Mesendoderm (in vitro differentiated cells): ENCODE measurements at regions not wholly inside any gene's neighbourhood (a gene's known extent, or its start where the extent isn't known, plus 50 kb on each side); places are given as distances from the start of the nearest gene placed in this dataset.
A peak's percentile ranks its signal among the peaks of the same experiment; 100 is the strongest.

ENCODE experiments used
- DNase-seq: peaks from one replicate; pipeline ENCODE4 v3.0.0; 2013
- H2AK5ac ChIP-seq: 2 replicates; pipeline ENCODE4 v1.6.1; 2013; ENCODE audit warnings: low read length, inconsistent platforms
- H2BK120ac ChIP-seq: 2 replicates; pipeline ENCODE4 v1.6.1; 2013; ENCODE audit warnings: low read depth, mild to moderate bottlenecking, low read length, moderate library complexity, mixed read lengths
- H2BK15ac ChIP-seq: replicated peaks from 2 replicates; pipeline ENCODE4 v1.6.1; 2013; ENCODE audit warnings: low read depth, mild to moderate bottlenecking, moderate library complexity
- H2BK5ac ChIP-seq: 2 replicates; pipeline ENCODE4 v1.6.1; 2013; ENCODE audit warnings: low read length, inconsistent platforms
- H3K18ac ChIP-seq: 2 replicates; pipeline ENCODE4 v1.6.1; 2013; ENCODE audit warnings: mild to moderate bottlenecking, low read length, mixed read lengths
- H3K23ac ChIP-seq: one replicate; pipeline ENCODE4 v1.6.1; 2013; ENCODE audit warnings: low read length
- H3K27ac ChIP-seq: 2 replicates; pipeline ENCODE4 v1.5.1; 2013; ENCODE audit warnings: low read depth, mild to moderate bottlenecking, inconsistent platforms, low read length, moderate library complexity
- H3K27me3 ChIP-seq: 2 replicates; pipeline ENCODE4 v1.6.1; 2013; ENCODE audit warnings: low read length, control low read depth, mild to moderate bottlenecking, inconsistent platforms; ENCODE audit not compliant: insufficient read depth, poor library complexity
- H3K36me3 ChIP-seq: 2 replicates; pipeline ENCODE4 v1.6.1; 2013; ENCODE audit warnings: low read length, inconsistent platforms; ENCODE audit not compliant: control insufficient read depth, insufficient read depth
- H3K4ac ChIP-seq: one replicate; pipeline ENCODE4 v1.6.1; 2013; ENCODE audit warnings: low read depth, mild to moderate bottlenecking, low read length, moderate library complexity
- H3K4me1 ChIP-seq: 2 replicates; pipeline ENCODE4 v1.6.1; 2013; ENCODE audit warnings: low read depth, low read length, inconsistent platforms; ENCODE audit not compliant: control insufficient read depth
- H3K4me2 ChIP-seq: 2 replicates; pipeline ENCODE4 v1.6.1; 2013; ENCODE audit warnings: low read length
- H3K4me3 ChIP-seq: 2 replicates; pipeline ENCODE4 v1.5.1; 2013; ENCODE audit warnings: mild to moderate bottlenecking, low read length
- H3K56ac ChIP-seq: one replicate; pipeline ENCODE4 v1.6.1; 2013; ENCODE audit warnings: low read length
- H3K79me1 ChIP-seq: 2 replicates; pipeline ENCODE4 v1.6.1; 2013; ENCODE audit warnings: low read length, inconsistent platforms
- H3K79me2 ChIP-seq: 2 replicates; pipeline ENCODE4 v1.6.1; 2013; ENCODE audit warnings: mild to moderate bottlenecking, low read length; ENCODE audit not compliant: control insufficient read depth, insufficient read depth
- H3K9ac ChIP-seq: 2 replicates; pipeline ENCODE4 v1.6.1; 2013; ENCODE audit warnings: low read length, inconsistent platforms
- H4K5ac ChIP-seq: one replicate; pipeline ENCODE4 v1.6.1; 2013; ENCODE audit warnings: low read length
- H4K8ac ChIP-seq: one replicate; pipeline ENCODE4 v1.6.1; 2013; ENCODE audit warnings: low read depth, mild to moderate bottlenecking, control low read depth, low read length, moderate library complexity
- whole genome bisulfite sequencing: extraction: QIAGEN DNeasy Blood & Tissue Kit; methylation state at CpG from one replicate; pipeline ENCODE4 v1.1.7; 2013; ENCODE audit warnings: low lambda C conversion rate, missing lambda C conversion rate; ENCODE audit not compliant: insufficient coverage; ENCODE audit errors: extremely low coverage; 5-methylcytosine and 5-hydroxymethylcytosine counted together

DNA sequence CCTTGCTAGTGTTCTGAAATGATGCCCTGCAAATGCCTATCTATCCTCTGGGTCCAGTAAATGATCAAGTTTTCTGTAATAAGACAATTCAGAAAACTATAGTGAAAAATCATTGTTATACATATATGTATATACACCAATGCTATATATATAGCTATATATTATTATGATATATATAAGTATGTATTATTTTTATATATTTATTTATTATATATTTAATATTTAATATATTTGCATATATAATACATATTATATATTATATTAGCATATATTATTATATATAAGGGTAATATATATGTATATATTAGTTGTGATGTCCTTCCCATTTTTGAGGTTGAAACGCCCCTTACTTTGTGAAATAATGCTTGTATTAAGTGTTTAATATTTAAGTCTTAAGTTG, 181.4 kb upstream of the CACNA2D1 start:
- Histone ChIP-seq H2BK120ac (no peak overlapping the region), H3K9ac (no peak overlapping the region), H3K4me3 (no peak overlapping the region), H4K8ac (no peak overlapping the region), H3K4me1 (no peaks in the 10 kb centered on the region), H3K23ac (no peak overlapping the region), H3K27me3 (no peaks in the 10 kb centered on the region), H3K4me2 (no peak overlapping the region), H3K79me1 (no peaks in the 10 kb centered on the region), H3K18ac (no peak overlapping the region), H2BK5ac (no peak overlapping the region), H3K4ac (no peak overlapping the region), H2BK15ac (no peak overlapping the region), H2AK5ac (no peak overlapping the region), H4K5ac (no peak overlapping the region), H3K27ac (no peak overlapping the region), H3K79me2 (no peaks in the 10 kb centered on the region), H3K36me3 (no peaks in the 10 kb centered on the region), H3K56ac (no peak overlapping the region)
- WGBS, result no CpG with 5 or more reads among the region's 1 CpG
- DNase-seq, result no peak

DNA sequence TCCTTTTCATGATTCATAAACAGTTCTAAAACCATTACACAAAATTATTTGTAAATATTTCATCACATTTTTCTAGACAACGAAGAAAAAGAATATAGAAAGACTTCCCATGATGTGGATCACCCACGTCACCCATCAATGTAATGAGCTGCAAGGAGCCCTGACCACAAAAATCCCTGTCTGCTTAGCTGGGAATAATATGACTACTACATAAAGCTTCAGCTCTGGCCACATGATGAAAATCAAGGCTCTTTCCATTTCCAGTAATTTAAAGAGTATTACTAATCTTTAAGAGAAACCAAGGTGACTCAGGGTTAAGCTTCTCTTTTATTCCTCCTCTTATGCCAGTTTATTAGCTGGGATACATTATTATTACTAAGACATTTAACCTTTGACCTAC, 180.8 kb upstream of the CACNA2D1 start:
- H3K9ac ChIP-seq, result no peak overlapping the region
- DNase-seq, result no peak
- H3K4me1 ChIP-seq, result no peaks in the 10 kb centered on the region
- H3K27ac ChIP-seq, result no peak overlapping the region
- H3K27me3 ChIP-seq, result no peaks in the 10 kb centered on the region
- H3K18ac ChIP-seq, result no peak overlapping the region
- H3K36me3 ChIP-seq, result no peaks in the 10 kb centered on the region
- no peak overlapping the region for H2BK120ac ChIP-seq
- no peak overlapping the region for H3K4ac ChIP-seq
- no CpG with 5 or more reads among the region's 2 CpGs for WGBS
- no peak overlapping the region for H2AK5ac ChIP-seq
- H2BK5ac ChIP-seq, result no peak overlapping the region
- no peak overlapping the region for H4K8ac ChIP-seq
- H3K4me3 ChIP-seq, result no peak overlapping the region
- H3K79me2 ChIP-seq, result no peaks in the 10 kb centered on the region
- no peak overlapping the region for H3K56ac ChIP-seq
- H3K4me2 ChIP-seq, result no peak overlapping the region
- no peak overlapping the region for H2BK15ac ChIP-seq
- H4K5ac ChIP-seq, result no peak overlapping the region
- no peak overlapping the region for H3K23ac ChIP-seq
- H3K79me1 ChIP-seq, result no peaks in the 10 kb centered on the region

DNA sequence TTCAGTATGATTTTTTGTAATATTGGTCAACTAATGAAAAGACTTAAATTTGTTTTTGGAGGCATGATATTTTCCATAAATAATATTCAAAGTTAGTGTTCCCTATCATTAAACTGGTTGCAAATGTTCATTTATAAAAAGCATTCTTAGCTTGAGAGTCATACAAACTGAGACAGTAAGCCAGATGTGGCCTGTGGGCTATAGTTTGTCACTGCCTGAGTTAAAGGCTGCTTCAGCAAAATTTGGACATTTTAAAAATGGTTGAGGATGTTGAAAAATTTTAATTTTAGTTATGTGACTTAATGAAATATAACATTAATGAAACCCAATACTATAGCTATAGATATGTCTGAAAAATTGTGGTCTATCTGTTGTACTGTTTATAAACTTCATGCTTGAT, 180.2 kb upstream of the CACNA2D1 start:
- Histone ChIP-seq H3K36me3 (no peaks in the 10 kb centered on the region), H3K79me1 (no peaks in the 10 kb centered on the region), H4K8ac (no peak overlapping the region), H3K27ac (no peak overlapping the region), H3K4ac (no peak overlapping the region), H2BK15ac (no peak overlapping the region), H2AK5ac (no peak overlapping the region), H4K5ac (no peak overlapping the region), H2BK5ac (no peak overlapping the region), H3K18ac (no peak overlapping the region), H3K4me3 (no peak overlapping the region), H3K79me2 (no peaks in the 10 kb centered on the region), H3K9ac (no peak overlapping the region), H3K4me1 (no peaks in the 10 kb centered on the region), H3K27me3 (no peaks in the 10 kb centered on the region), H3K4me2 (no peak overlapping the region), H3K23ac (no peak overlapping the region), H3K56ac (no peak overlapping the region), H2BK120ac (no peak overlapping the region)
- no peak for DNase-seq

DNA sequence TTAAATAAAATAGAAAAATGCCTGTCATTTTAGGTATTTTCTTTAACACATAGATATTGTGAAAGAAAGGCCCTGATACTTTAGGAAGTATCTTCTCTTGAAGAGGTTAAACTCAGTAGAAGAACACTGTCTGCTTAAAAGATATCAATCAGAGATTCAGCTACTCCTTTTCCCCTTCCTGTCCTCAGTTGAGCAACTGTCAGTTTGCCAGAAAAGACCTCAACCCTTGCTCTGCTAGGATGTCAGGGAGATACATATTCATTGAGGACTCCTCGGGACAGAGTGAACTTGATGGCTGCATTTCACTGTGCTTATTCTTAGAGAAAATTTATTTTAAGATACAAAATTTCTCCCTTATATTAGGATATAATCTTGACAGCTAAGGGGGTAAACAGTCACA, 173.6 kb upstream of the CACNA2D1 start:
- Histone ChIP-seq H3K56ac (no peak overlapping the region), H2BK15ac (no peak overlapping the region), H2BK120ac (no peak overlapping the region), H2BK5ac (no peak overlapping the region), H3K18ac (no peak overlapping the region), H3K23ac (no peak overlapping the region), H3K4me3 (no peak overlapping the region), H3K4ac (no peak overlapping the region), H3K27ac (no peak overlapping the region), H3K79me2 (no peaks in the 10 kb centered on the region), H3K27me3 (no peaks in the 10 kb centered on the region), H3K36me3 (no peaks in the 10 kb centered on the region), H2AK5ac (no peak overlapping the region), H4K5ac (no peak overlapping the region), H3K4me2 (no peak overlapping the region), H4K8ac (no peak overlapping the region), H3K4me1 (no peaks in the 10 kb centered on the region), H3K9ac (no peak overlapping the region), H3K79me1 (no peaks in the 10 kb centered on the region)
- no CpG with 5 or more reads among the region's 1 CpG for WGBS
- DNase-seq, result no peak

DNA sequence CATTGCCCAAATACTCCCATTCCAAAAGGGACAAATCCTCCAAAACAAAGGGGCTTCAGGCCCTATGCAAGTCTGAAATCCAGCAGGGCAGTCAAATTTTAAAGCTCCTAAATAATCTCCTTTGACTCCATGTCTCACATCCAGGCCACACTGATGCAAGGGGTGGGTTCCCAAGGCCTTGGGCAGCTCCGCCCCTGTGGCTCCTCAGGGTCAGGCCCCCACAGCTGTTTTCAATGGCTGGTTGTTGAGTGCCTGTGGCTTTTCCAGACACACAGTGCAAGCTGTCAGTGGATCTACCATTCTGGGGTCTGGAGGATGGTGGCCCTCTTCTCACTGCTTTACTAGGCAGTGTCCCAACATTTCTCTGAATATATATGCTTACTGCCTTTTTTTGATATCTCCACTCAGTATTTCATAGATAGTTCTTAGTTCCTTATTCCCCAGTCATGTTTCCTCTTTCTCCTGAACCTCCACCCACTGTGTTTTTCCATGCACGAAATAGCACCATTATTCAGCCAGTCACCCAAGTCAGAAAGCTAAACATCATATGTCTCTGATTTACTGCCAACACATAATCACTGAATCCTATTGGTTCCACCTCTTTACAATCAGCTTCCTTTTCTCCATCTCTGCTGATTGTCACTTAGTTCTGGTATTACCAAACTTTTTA, 172.6 kb upstream of the CACNA2D1 start:
- Histone ChIP-seq H3K36me3 (no peaks in the 10 kb centered on the region), H4K8ac (no peak overlapping the region), H3K4me2 (no peak overlapping the region), H3K23ac (no peak overlapping the region), H3K79me1 (no peaks in the 10 kb centered on the region), H3K56ac (no peak overlapping the region), H3K9ac (no peak overlapping the region), H4K5ac (no peak overlapping the region), H2BK120ac (no peak overlapping the region), H2BK15ac (no peak overlapping the region), H3K27me3 (no peaks in the 10 kb centered on the region), H2AK5ac (no peak overlapping the region), H3K79me2 (no peaks in the 10 kb centered on the region), H2BK5ac (no peak overlapping the region), H3K18ac (no peak overlapping the region), H3K4me3 (no peak overlapping the region), H3K4ac (no peak overlapping the region), H3K4me1 (no peaks in the 10 kb centered on the region), H3K27ac (no peak overlapping the region)
- no peak for DNase-seq
- WGBS, result no CpG with 5 or more reads among the region's 2 CpGs

DNA sequence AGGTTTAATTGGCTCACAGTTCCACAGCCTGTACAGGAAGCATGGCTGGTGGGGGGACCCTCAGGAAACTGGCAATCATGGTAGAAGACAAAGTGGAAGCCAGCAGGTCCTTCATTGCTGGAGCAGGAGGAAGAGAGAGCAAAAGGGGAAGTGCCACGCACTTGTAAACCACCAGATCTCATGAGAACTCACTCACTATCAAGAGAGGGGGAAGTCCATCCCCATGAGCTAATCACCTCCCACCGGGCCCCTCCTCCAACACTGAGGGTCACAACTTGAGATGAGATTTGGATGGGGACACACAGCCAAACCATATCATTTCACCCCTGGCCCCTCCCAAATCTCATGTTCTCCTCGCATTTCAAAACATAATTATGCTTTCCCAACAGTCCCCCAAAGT, 171.9 kb upstream of the CACNA2D1 start:
- H3K4me2 ChIP-seq, result no peak overlapping the region
- H3K4me3 ChIP-seq, result no peak overlapping the region
- DNase-seq, result peak; percentile 19
- no peaks in the 10 kb centered on the region for H3K27me3 ChIP-seq
- no peak overlapping the region for H3K18ac ChIP-seq
- no peaks in the 10 kb centered on the region for H3K79me2 ChIP-seq
- no peak overlapping the region for H3K27ac ChIP-seq
- H3K9ac ChIP-seq, result no peak overlapping the region
- H4K8ac ChIP-seq, result no peak overlapping the region
- no CpG with 5 or more reads among the region's 3 CpGs for WGBS
- H3K79me1 ChIP-seq, result no peaks in the 10 kb centered on the region
- H2BK15ac ChIP-seq, result no peak overlapping the region
- H3K4me1 ChIP-seq, result no peaks in the 10 kb centered on the region
- no peak overlapping the region for H4K5ac ChIP-seq
- no peaks in the 10 kb centered on the region for H3K36me3 ChIP-seq
- no peak overlapping the region for H2AK5ac ChIP-seq
- H3K4ac ChIP-seq, result no peak overlapping the region
- no peak overlapping the region for H3K23ac ChIP-seq
- no peak overlapping the region for H2BK120ac ChIP-seq
- H2BK5ac ChIP-seq, result no peak overlapping the region
- H3K56ac ChIP-seq, result no peak overlapping the region
